IPS-15b (cell line): ENCODE measurements at regions not wholly inside any gene's neighbourhood (a gene's known extent, or its start where the extent isn't known, plus 50 kb on each side); places are given as distances from the start of the nearest gene placed in this dataset.

Experiments used
- H3K27me3 ChIP-seq: one replicate; pipeline ENCODE4 v1.6.1; 2013; ENCODE audit warnings: low read length; ENCODE audit not compliant: control insufficient read depth, insufficient read depth
- H3K36me3 ChIP-seq: one replicate; pipeline ENCODE4 v1.6.1; 2013; ENCODE audit warnings: low read length; ENCODE audit not compliant: control insufficient read depth, insufficient read depth
- H3K4me1 ChIP-seq: one replicate; pipeline ENCODE4 v1.6.1; 2013; ENCODE audit warnings: mild to moderate bottlenecking, low read length; ENCODE audit not compliant: control insufficient read depth, insufficient read depth
- H3K4me3 ChIP-seq: one replicate; pipeline ENCODE4 v1.5.1; 2013; ENCODE audit warnings: low read depth, low read length
- H3K9ac ChIP-seq: one replicate; pipeline ENCODE4 v1.6.1; 2013; ENCODE audit warnings: low read depth, mild to moderate bottlenecking, low read length
- H3K9me3 ChIP-seq: one replicate; pipeline ENCODE4 v1.6.1; 2013; ENCODE audit warnings: mild to moderate bottlenecking, low read length; ENCODE audit not compliant: control insufficient read depth, insufficient read depth

DNA sequence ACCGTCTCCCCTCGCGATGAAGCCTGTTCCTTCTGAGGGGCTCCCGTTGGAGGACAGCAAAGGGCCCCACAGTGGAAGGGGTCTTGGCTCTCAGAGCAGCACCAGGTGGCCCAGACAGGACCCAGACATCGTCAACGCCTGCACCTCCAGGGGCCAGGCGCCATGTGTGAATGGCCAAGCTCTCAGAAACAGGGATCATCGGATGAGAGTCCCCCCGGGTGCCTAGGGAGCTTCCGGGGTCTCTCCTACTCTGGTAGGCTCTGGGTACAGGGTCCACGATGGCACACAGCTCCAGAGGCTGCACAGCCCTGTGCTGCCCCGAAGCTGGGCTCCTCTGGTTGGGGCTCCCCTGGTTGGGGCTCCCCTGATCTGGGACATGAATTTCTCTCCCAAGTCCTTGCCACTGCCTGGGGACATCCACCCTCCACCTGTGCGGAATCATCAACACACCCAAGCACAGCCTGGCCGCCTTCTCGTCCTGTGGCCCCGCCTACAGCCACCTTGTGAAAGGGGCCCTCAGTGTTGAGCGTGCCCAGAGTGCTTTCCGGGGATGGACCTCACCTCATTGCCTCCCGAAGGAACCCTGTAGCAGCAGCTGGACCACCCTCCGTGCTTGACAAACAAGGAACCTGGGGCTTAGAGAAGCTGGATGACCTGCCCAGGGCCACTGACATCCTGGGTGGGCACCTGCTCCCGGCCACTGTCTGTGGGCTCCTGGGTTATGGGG is 929.0 kb downstream of the BRD1 start:
- Histone ChIP-seq H3K4me3 (no peak overlapping the region), H3K9me3 (no peaks in the 10 kb centered on the region), H3K9ac (no peak overlapping the region)

DNA sequence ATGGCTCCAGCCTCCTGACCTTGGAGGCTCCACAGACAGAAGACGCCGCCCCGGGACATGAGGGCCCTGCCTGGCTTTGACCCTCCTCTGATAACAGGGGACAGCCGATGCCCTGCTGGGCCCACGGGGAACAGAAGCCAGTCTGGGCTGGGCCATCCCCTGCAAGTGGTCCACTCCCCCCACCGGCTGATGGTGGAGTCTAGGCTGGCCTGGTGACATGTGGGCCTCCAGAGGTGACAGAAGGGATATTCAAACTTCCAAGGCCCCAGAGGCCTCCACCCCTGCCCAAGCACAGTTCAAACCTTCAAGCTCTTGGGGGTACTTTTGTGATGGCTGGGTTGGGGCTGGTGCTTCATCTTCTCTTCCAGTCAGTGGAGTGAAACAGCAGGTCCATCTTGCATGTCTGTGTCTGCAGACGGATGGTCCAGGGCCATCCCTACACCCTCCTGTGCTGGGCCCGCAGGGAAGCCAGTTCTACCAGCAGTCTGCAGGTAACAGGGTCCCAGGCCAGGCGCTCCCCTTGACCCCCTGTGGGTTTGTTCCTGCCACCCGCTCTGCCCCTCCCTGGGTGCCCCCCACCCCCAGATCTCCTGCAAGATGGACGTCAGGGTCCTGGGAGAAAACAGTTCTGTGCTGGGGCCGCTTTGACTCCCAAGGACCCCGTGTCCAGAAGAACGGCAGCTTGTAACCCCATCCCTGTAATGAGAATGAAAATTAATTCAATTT is 929.9 kb downstream of the BRD1 start:
- H3K4me3 ChIP-seq = no peak overlapping the region
- H3K36me3 ChIP-seq = no peaks in the 10 kb centered on the region
- H3K9ac ChIP-seq = no peak overlapping the region
- no peaks in the 10 kb centered on the region for H3K9me3 ChIP-seq
- no peaks in the 10 kb centered on the region for H3K4me1 ChIP-seq
- H3K27me3 ChIP-seq = no peaks in the 10 kb centered on the region

More for the DNA sequence above, 929.0 kb downstream of the BRD1 start:
- Histone ChIP-seq H3K36me3 (no peaks in the 10 kb centered on the region), H3K4me1 (no peaks in the 10 kb centered on the region), H3K27me3 (no peaks in the 10 kb centered on the region)

DNA sequence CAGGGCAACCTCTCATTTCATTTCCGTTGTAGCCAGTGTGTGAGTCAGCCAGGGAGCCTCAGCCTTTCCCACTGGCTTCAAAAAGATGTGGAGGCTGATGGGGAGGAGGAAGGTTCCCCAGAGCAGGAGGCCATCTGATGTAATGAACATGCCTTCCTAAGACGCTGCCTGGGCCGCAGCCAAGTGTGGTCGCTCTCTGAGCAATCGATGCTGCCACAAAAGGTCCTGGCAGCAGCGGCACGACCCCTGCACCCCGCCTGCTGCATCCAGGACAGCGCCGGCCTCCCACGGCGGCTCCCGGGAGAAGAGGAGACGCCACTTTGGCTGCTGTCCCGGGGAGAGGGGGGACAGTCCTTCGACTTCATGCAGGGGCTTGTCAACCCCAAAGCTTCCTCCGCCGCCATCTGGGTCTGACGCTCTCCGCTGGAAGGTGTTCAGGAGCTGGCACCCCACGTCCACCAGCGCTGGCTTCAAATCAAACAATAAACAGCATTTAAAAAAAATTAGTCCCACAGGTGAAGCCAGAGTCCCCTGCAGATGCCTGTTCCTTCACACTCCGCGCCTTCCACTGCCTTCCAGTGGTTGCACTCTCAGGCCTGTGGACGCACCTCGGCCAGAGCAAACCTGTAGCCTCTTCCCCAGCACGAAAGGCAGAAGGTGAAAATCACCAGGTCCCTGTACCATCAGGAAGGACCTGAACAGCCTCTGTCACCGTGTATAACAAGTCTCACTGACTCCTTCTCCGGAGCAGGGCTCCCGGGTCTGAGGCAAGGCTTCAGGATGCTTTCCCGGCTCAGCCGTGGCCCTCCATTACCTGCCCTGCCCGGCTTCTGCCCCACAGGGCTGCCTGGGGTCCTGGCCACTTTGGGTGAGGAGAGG is 930.7 kb downstream of the BRD1 start:
- Histone ChIP-seq H3K9ac (no peak overlapping the region), H3K27me3 (no peaks in the 10 kb centered on the region), H3K4me3 (no peak overlapping the region), H3K4me1 (no peaks in the 10 kb centered on the region), H3K36me3 (no peaks in the 10 kb centered on the region), H3K9me3 (no peaks in the 10 kb centered on the region)

DNA sequence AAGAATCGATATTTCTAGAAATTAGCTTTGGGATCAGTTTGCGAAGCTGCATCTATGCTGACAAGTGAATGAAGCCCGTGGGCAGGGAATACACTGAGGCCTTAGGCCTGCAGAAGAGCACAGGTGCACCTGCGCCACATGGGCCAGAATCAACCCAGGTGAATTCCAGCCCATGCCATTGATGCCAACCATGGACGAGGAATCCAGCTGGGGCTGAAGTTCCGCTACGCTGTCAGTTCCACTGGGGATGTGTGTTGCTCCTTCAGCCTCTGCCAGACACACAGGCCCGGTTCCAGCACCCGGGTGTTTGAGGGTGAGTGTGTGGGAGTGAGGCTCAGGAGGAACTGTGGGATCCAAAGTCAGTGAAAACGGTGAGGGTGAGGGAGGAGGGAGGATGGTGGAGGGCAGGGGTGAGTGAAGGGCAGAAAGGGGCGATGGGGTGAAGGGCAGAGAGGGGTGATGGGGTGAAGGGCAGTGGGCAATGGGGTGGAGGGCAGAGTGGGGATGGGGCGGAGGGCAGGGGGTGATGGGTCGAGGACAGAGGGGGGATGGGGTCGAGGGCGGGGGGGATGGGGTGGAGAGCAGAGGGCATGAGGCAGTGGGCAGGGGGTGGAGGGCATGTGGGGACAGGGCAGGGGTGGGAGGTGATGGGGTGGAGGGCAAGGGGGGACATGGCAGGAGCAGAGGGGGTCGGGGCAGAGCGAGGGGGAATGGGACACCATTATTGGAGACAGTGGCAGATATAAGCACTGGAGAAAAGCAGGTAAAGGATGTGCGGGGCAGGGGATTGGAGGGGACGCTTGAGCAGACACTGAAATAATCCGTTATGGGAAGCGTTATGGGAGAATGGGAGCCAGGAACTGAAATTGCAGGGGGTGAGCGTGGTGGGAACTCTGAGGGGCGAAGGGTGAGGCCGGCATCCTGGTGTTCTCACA is 931.6 kb downstream of the BRD1 start:
- Histone ChIP-seq H3K27me3 (no peaks in the 10 kb centered on the region), H3K4me3 (no peak overlapping the region), H3K9me3 (no peaks in the 10 kb centered on the region), H3K36me3 (no peaks in the 10 kb centered on the region), H3K4me1 (no peaks in the 10 kb centered on the region), H3K9ac (no peak overlapping the region)

DNA sequence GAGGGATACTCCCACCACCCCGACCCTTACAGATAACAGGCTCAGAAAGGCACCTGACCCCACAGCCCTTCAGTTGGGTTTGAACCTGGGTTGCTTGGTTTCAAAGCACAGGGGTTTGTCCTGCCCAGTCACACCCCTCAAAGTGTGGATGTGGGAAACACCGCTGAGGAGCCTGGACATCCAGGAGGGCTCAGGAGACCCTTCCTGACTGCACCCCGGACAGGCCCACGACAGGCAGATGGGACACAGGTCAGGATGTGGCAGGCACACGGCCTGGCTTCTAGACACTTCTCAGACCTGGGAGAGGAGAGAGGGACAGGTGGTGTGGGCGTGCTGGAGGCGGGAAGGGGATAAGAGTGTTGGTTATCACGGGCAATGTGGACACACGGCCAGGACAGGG is 932.3 kb downstream of the BRD1 start:
- H3K36me3 ChIP-seq = no peaks in the 10 kb centered on the region
- H3K9me3 ChIP-seq = no peaks in the 10 kb centered on the region
- H3K9ac ChIP-seq = no peak overlapping the region
- H3K4me3 ChIP-seq = no peak overlapping the region
- H3K27me3 ChIP-seq = no peaks in the 10 kb centered on the region
- no peaks in the 10 kb centered on the region for H3K4me1 ChIP-seq

DNA sequence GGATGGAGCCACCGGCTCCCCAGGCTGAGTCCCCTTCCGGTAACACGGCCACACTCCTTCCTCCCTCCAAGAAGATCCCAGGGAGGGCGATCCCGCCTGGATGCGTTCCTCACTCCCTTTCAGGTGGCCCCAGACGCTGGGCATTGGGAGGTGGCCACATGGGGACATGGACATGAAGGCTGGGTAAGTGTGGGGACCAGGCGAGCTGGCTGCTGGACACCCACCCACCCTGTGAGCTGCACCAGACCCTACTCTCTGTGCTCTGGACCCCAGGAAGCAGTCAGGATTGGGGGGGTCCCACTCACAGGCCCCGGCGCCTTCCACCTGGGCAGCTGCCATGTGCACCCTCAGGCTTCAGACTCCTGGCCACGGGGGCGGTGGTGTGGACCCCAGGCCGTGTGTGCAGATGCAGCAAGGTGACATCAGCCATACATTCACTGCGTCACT is 932.8 kb downstream of the BRD1 start:
- H3K4me3 ChIP-seq = no peak overlapping the region
- H3K9ac ChIP-seq = no peak overlapping the region
- no peaks in the 10 kb centered on the region for H3K4me1 ChIP-seq
- H3K27me3 ChIP-seq = no peaks in the 10 kb centered on the region
- H3K36me3 ChIP-seq = no peaks in the 10 kb centered on the region
- H3K9me3 ChIP-seq = no peaks in the 10 kb centered on the region

DNA sequence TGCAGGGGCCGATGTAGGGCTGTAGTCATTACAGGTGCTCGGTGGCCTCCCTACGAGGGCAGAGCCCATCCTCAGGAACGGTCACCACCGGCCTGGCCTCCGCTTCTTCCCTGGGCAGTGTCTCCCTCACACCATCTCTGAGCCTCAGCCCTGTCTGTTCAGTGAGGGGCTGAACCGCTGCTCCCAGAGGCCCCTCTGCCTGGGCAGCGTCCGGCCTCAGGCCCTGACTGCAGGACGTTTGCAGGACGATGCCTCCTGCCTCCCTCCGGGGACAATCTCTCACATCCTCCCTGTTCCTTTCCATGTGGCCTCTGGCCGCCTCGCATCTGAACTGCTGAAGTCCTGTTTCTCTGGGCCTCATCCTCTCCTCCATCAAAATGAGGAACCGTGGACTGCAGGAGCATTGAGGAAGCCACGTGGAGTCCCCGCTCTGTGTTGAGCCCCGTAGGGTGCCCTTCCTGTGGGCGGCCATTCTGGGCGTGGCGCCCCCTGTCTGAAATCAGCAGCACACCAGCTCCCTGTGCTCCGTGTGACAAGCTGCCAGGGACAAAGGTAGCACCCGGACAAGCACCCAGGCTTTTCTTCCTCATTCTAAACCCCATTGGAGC is 933.5 kb downstream of the BRD1 start:
- Histone ChIP-seq H3K9ac (no peak overlapping the region), H3K27me3 (no peaks in the 10 kb centered on the region), H3K9me3 (no peaks in the 10 kb centered on the region), H3K4me1 (no peaks in the 10 kb centered on the region), H3K4me3 (no peak overlapping the region), H3K36me3 (no peaks in the 10 kb centered on the region)

DNA sequence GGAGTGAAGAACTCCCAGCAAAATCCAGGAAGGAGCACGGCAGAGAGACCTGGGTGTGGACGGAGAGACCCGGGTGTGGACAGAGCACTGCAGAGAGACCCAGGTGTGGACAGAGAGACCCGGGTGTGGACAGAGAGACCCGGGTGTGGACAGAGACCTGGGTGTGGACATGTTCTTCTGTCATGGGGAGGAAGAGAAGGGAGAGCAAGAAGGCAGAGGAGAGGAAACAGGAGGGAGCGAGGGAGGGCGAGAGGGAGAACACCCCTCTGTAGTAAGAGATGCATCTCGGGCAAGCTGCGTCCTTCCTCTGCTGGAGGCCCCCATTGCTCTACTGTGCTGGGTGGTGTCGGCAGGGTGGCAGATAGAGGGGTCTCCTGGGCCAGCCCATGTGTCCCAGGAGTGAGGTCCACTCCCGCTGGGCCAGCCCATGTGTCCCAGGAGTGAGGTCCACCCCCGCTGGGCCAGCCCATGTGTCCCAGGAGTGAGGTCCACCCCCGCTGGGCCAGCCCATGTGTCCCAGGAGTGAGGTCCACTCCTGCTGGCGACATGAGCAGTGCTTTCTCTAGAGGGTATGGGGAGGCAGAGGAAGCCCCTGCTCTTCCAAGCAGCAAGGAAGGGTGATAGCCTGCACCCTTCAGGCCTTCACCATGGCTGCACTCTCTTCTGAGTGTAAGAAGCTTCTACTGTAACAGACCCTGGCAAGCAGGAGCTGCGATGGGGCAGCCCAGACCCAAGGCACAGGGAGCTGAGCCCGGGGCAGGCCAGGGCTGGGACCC is 934.2 kb downstream of the BRD1 start:
- H3K9me3 ChIP-seq = no peaks in the 10 kb centered on the region

DNA sequence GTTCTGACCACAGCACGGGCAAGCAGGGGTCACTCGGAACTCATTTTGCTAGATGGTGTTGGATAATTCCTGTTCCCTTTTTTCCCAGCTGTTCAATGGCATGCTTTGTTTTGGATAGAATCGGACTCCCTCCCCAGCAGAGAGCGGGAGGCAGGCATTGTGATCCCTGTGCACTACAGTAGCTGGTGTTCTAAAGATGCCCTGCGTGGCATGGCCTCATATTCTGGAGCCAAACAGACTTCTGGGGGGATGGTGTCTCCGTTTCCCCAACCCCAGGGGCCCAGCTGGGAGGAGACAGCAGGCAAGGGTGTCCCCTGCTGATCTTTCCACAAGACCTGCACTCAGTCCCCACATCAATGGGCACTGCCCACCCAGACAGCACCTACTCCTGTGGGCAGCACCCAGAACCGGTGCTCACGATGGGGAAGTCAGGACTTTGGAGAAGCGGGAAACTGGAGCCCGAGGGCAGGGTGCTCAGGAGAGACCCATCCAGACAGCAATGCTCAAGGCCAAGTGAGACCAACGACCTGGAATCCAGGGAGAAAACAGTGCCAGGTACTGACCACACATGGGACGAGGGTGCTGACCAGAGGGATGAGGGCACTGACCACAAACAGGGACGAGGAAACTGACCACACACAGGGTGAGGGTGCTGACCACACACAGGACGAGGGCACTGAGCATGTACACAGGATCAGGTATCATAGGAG is 934.9 kb downstream of the BRD1 start:
- H3K9me3 ChIP-seq = no peaks in the 10 kb centered on the region
- no peaks in the 10 kb centered on the region for H3K4me1 ChIP-seq
- no peak overlapping the region for H3K9ac ChIP-seq
- H3K4me3 ChIP-seq = no peak overlapping the region
- no peaks in the 10 kb centered on the region for H3K36me3 ChIP-seq
- no peaks in the 10 kb centered on the region for H3K27me3 ChIP-seq

More for the DNA sequence above, 934.2 kb downstream of the BRD1 start:
- Histone ChIP-seq H3K36me3 (no peaks in the 10 kb centered on the region), H3K9ac (no peak overlapping the region), H3K4me3 (no peak overlapping the region), H3K4me1 (no peaks in the 10 kb centered on the region), H3K27me3 (no peaks in the 10 kb centered on the region)
